ENCODE measurements at regions not wholly inside any gene's neighbourhood (a gene's known extent, or its start where the extent isn't known, plus 50 kb on each side); places are given as distances from the start of the nearest gene placed in this dataset.
A peak's percentile ranks its signal among the peaks of the same experiment; 100 is the strongest.
"Not testable (repeated sequence)": the region's sequence is repeated elsewhere in the genome, so short reads cannot be mapped to it uniquely, and the experiment has no call there.

GRCh38 chr22:10710923-10711322, 4817.1 kb upstream of the OR11H1 start:
- not testable (repeated sequence) for DNase-seq, H3K36me3 ChIP-seq, H3K4me3 ChIP-seq, H3K4me1 ChIP-seq, H3K27ac ChIP-seq, H3K27me3 ChIP-seq, H3K9me3 ChIP-seq
- 50% methylated on average over 4 of the region's 4 CpGs for WGBS, 2 donors
- ATAC-seq (ENCODE audit: low FRiP score in 2 of 2), result peak in 1 of 2 donors; percentile 1

DNA sequence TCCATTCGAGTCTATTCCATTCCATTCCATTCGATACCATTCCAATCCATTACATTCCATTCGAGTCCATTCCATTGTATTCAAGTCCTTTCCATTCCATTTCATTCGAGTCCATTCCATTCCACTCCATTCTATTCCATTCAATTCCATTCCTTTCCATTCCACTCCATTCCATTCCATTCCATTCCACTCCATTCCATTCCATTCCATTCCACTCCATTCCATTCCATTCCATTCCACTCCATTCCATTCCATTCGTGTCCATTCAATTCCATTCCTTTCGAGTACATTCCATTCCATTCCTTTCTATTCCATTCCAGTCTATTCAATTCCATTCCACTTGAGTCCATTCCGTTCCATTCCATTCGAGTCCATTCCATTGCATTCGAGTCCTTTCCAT, 4805.2 kb upstream of the OR11H1 start:
- not testable (repeated sequence) for H3K27ac ChIP-seq, DNase-seq, H3K4me1 ChIP-seq, H3K36me3 ChIP-seq, H3K27me3 ChIP-seq, H3K4me3 ChIP-seq
- peaks cover 0 to 54% (median 13%) of the 10 kb centered on the region in 4 donors for H3K9me3 ChIP-seq
- peak; percentile 22 to 52 for ATAC-seq (ENCODE audit: low FRiP score in 2 of 2)
- 60% methylated on average over 9 of the region's 9 CpGs for WGBS, 2 donors

- H3K36me3 ChIP-seq; H3K27ac ChIP-seq; ATAC-seq (ENCODE audit: low FRiP score in 2 of 2); H3K27me3 ChIP-seq; H3K4me1 ChIP-seq; H3K4me3 ChIP-seq; DNase-seq: not testable (repeated sequence)
- 55 to 60% methylated on average over 8 of the region's 8 CpGs for WGBS, 2 donors
- H3K9me3 ChIP-seq, result peaks cover 3 to 65% (median 14%) of the 10 kb centered on the region in 4 donors
Measured at GRCh38 chr22:10723966-10724365, 4804.0 kb upstream of the OR11H1 start.

GRCh38 chr22:10727393-10727792, 4800.6 kb upstream of the OR11H1 start:
- ATAC-seq (ENCODE audit: low FRiP score in 2 of 2), result peak; percentile 7 to 24
- 58 to 64% methylated on average over 10 of the region's 10 CpGs for WGBS, 2 donors
- H3K4me1 ChIP-seq, result no peaks in the 10 kb centered on the region
- no peak overlapping the region for H3K4me3 ChIP-seq
- TF ChIP-seq EP300 (IDR thresholded peaks at IDR 0.05), result no peak
- TF ChIP-seq POLR2A (IDR thresholded peaks at IDR 0.05), result no peak
- TF ChIP-seq, protein P1, sequence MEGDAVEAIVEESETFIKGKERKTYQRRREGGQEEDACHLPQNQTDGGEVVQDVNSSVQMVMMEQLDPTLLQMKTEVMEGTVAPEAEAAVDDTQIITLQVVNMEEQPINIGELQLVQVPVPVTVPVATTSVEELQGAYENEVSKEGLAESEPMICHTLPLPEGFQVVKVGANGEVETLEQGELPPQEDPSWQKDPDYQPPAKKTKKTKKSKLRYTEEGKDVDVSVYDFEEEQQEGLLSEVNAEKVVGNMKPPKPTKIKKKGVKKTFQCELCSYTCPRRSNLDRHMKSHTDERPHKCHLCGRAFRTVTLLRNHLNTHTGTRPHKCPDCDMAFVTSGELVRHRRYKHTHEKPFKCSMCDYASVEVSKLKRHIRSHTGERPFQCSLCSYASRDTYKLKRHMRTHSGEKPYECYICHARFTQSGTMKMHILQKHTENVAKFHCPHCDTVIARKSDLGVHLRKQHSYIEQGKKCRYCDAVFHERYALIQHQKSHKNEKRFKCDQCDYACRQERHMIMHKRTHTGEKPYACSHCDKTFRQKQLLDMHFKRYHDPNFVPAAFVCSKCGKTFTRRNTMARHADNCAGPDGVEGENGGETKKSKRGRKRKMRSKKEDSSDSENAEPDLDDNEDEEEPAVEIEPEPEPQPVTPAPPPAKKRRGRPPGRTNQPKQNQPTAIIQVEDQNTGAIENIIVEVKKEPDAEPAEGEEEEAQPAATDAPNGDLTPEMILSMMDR (IDR thresholded peaks at IDR 0.05), result no peak
- TF ChIP-seq POLR2AphosphoS5 (IDR thresholded peaks at IDR 0.05), result no peak
- H3K9me3 ChIP-seq, result peaks cover 3 to 73% (median 16%) of the 10 kb centered on the region in 4 donors
- no peaks in the 10 kb centered on the region for H3K27me3 ChIP-seq
- H3K36me3 ChIP-seq, result no peaks in the 10 kb centered on the region
- H3K27ac ChIP-seq, result no peak overlapping the region
- DNase-seq, result no peak

GRCh38 chr22:10729979-10730378, 4798.0 kb upstream of the OR11H1 start:
- H3K4me3 ChIP-seq, DNase-seq, H3K4me1 ChIP-seq, H3K36me3 ChIP-seq, H3K27me3 ChIP-seq, H3K27ac ChIP-seq: not testable (repeated sequence)
- WGBS, 2 donors, result 48 to 55% methylated on average over 5 of the region's 5 CpGs
- peaks cover 3 to 64% (median 15%) of the 10 kb centered on the region in 4 donors for H3K9me3 ChIP-seq
- ATAC-seq (ENCODE audit: low FRiP score in 2 of 2), result peak in 1 of 2 donors; percentile 9

DNA sequence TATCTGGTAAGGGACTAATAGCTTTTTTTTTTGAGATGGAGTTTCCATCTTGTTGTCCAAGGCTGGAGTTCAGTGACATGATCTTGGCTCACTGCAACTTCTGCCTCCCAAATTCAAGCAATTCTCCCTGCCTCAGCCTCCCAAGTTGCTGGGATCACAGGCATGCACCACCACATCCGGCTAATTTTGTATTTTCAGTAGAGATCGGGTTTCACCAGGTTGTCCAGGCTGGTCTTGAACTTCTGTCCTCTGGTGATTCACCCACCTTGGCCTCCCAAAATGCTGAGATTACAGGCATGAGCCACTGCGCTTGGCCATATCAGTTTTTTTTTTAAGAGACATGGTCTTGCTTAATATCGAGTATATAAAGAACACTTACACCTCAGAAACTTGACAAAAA, 4797.3 kb upstream of the OR11H1 start:
- peaks cover 3 to 62% (median 15%) of the 10 kb centered on the region in 4 donors for H3K9me3 ChIP-seq
- not testable (repeated sequence) for H3K4me3 ChIP-seq; H3K36me3 ChIP-seq; ATAC-seq (ENCODE audit: low FRiP score in 2 of 2); H3K4me1 ChIP-seq; H3K27ac ChIP-seq; DNase-seq; H3K27me3 ChIP-seq
- WGBS, 2 donors, result 68 to 70% methylated on average over 4 of the region's 4 CpGs

DNA sequence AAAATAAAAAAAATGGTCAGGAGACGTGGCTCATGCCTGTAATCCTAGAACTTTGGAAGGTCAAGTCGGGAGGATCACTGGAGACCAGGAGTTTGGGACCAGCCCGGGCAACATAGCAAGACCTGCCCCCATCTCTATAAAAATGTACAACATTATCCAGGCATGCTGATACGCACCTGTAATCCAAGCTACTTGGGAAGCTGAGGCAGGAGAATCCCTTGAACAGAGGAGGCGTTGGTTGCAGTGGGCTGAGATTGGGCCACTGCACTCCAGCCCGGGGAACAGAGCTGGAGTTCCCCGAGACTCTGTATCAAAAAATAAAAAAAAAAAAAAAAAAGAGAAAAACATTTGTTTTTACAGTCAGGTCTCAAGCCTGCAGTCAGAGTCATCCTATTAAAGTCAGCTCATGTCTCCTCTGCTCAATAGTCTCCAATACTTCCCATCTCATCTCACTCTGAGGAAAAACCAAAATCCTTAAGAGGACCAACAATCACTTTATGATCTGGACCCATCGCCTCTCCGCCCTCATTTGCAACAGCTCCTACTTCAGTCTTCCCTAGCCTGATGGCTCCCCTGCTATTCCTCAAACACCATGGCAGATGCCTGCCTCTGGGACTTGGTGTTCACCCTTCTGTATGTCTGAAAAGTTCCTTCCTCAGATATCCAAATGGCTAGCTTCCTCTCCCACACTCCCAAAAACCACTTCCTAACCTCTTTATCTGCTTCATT, 4796.6 kb upstream of the OR11H1 start:
- not testable (repeated sequence) for DNase-seq, H3K4me3 ChIP-seq, H3K27ac ChIP-seq, H3K36me3 ChIP-seq, H3K27me3 ChIP-seq, H3K4me1 ChIP-seq
- peak; percentile 3 to 5 for ATAC-seq (ENCODE audit: low FRiP score in 2 of 2)
- peaks cover 3 to 55% (median 15%) of the 10 kb centered on the region in 4 donors for H3K9me3 ChIP-seq
- WGBS, 2 donors, result 57 to 62% methylated on average over 9 of the region's 9 CpGs

DNA sequence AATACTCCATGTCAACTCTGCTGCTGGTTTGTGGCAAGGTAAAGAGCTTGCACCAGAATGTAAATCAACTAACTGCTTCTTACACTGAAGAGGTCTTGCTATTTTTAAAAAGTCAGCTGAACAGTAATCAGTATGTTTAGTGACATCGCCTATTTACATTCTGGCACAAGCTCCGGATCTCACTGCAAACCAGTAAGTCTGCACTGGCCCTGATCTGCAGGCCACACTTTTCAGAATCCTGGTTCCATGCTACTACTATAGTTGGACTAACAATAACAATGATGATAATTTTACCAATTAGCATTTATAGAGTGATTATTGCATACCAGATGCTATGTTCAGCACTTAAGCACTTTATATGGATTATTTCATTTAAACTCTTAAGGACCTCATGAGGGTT, 4792.9 kb upstream of the OR11H1 start:
- H3K36me3 ChIP-seq, H3K4me3 ChIP-seq, DNase-seq, H3K27me3 ChIP-seq, H3K27ac ChIP-seq, H3K4me1 ChIP-seq: not testable (repeated sequence)
- WGBS, 2 donors, result 57 to 72% methylated on average over 2 of the region's 2 CpGs
- peaks cover 0 to 20% (median 5%) of the 10 kb centered on the region in 4 donors for H3K9me3 ChIP-seq
- peak; percentile 0 to 2 for ATAC-seq (ENCODE audit: low FRiP score in 2 of 2)

GRCh38 chr22:10736879-10737278, 4791.1 kb upstream of the OR11H1 start:
- not testable (repeated sequence) for ATAC-seq (ENCODE audit: low FRiP score in 2 of 2); H3K4me3 ChIP-seq; DNase-seq; H3K4me1 ChIP-seq; H3K27ac ChIP-seq; H3K36me3 ChIP-seq; H3K27me3 ChIP-seq
- H3K9me3 ChIP-seq, result peaks cover 0 to 12% (median 0%) of the 10 kb centered on the region in 4 donors
- 76 to 86% methylated on average over 2 of the region's 2 CpGs for WGBS, 2 donors

DNA sequence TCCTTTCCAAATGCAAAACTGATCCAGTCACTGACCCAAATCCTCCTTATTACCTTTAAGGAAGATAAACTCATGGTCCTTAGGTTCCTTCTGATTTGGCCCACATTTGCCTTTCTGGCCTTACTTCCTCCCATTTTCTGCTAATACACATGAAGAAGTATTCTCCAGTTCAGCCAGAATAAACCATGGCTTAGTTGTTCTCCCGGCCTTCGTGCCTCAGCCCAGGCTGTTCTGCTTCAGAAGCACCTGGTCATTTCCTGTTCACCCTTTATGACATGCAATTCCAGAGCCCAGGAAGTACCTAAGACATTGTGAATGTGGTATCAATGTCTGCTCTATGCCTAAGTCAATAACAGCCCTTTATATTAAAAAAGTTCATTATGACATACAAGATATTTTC, 4790.1 kb upstream of the OR11H1 start:
- not testable (repeated sequence) for H3K27me3 ChIP-seq, H3K27ac ChIP-seq, H3K36me3 ChIP-seq, H3K4me1 ChIP-seq, DNase-seq, H3K4me3 ChIP-seq
- ATAC-seq (ENCODE audit: low FRiP score in 2 of 2), result peak in 1 of 2 donors; percentile 1
- 83% methylated on average over 2 of the region's 2 CpGs for WGBS, 2 donors
- peaks cover 0 to 13% (median 1%) of the 10 kb centered on the region in 4 donors for H3K9me3 ChIP-seq

Measured in upper lobe of left lung (tissue), 6 donors.